Mesodermal cell (in vitro differentiated cells): ENCODE measurements at regions not wholly inside any gene's neighbourhood (a gene's known extent, or its start where the extent isn't known, plus 50 kb on each side); places are given as distances from the start of the nearest gene placed in this dataset.

Source experiments
- H3K27ac ChIP-seq: 2 replicates; pipeline ENCODE4 v1.7.0; 2013; ENCODE audit warnings: mild to moderate bottlenecking, low read depth, low read length, moderate library complexity; ENCODE audit not compliant: severe bottlenecking
- H3K36me3 ChIP-seq: 2 replicates; pipeline ENCODE4 v1.7.1; 2013; ENCODE audit warnings: mild to moderate bottlenecking, low read length, moderate library complexity; ENCODE audit not compliant: control insufficient read depth, insufficient read depth
- H3K4me1 ChIP-seq: one replicate; pipeline ENCODE4 v1.7.1; 2013; ENCODE audit warnings: mild to moderate bottlenecking, low read length; ENCODE audit not compliant: insufficient read depth, control insufficient read depth, poor library complexity, severe bottlenecking
- H3K4me3 ChIP-seq: 2 replicates; pipeline ENCODE4 v1.7.0; 2013; ENCODE audit warnings: low read length, control low read depth, mild to moderate bottlenecking; ENCODE audit not compliant: insufficient read depth, poor library complexity, severe bottlenecking; ENCODE audit errors: extremely low read depth
- H3K9me3 ChIP-seq: 2 replicates; pipeline ENCODE4 v1.7.1; 2013; ENCODE audit warnings: mild to moderate bottlenecking, low read length, moderate library complexity; ENCODE audit not compliant: control insufficient read depth
- WGBS, 2 experiments: methylation state at CpG; one replicate each; pipeline ENCODE4 v1.1.5; 2013; ENCODE audit warnings: missing lambda C conversion rate in 2 of 2; ENCODE audit not compliant: insufficient coverage in 2 of 2; 5-methylcytosine and 5-hydroxymethylcytosine counted together

- Histone ChIP-seq H3K4me1 (no peaks in the 10 kb centered on the region), H3K36me3 (no peaks in the 10 kb centered on the region), H3K4me3 (no peak overlapping the region), H3K9me3 (no peaks in the 10 kb centered on the region), H3K27ac (no peak overlapping the region)
- WGBS, 2 experiments, result no CpG with 5 or more reads among the region's 1 CpG
Measured at GRCh38 chr9:26462751-26463150, 429.9 kb downstream of the CAAP1 start.

DNA sequence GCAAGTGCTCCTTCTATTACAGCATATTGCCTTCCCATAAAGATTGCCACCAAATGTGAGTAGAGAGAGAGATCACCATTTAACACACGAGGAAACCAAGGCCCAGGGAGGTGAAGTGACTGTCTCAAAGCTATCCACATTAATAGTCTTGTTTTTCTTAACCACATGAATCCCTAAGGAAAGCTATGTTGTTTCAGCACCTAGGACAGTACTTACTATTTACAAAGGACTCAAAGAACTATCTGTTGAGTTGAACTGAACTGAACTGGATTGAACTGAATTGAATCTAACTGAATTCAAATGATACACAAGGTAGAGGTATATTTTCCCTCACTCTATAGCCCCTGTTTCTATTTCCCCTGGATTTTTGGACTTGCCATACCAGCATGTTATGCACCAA, 430.4 kb downstream of the CAAP1 start:
- H3K27ac ChIP-seq, result no peak overlapping the region
- no peaks in the 10 kb centered on the region for H3K4me1 ChIP-seq
- H3K9me3 ChIP-seq, result no peaks in the 10 kb centered on the region
- WGBS, 2 experiments, result no CpG with 5 or more reads among the region's 1 CpG
- H3K4me3 ChIP-seq, result no peak overlapping the region
- H3K36me3 ChIP-seq, result no peaks in the 10 kb centered on the region

DNA sequence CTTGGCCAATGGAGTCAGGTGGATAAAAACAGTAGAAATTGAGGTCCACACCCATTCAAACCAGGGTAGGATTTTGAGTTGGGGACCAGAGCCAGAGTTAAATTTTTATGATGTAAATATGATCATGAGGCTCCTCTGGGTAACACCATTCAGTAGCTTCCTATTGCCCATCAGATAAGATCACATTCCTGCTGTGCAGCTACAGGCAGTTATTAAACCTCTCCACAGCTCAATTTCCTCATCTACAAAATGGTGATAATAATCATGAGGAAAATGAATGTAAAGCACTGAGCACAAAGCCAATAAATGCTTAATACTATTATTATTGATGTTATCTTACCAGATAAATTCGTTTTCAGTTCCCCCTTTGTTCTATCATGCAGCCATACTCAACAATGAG, 432.0 kb downstream of the CAAP1 start:
- Histone ChIP-seq H3K4me3 (no peak overlapping the region), H3K27ac (no peak overlapping the region)

DNA sequence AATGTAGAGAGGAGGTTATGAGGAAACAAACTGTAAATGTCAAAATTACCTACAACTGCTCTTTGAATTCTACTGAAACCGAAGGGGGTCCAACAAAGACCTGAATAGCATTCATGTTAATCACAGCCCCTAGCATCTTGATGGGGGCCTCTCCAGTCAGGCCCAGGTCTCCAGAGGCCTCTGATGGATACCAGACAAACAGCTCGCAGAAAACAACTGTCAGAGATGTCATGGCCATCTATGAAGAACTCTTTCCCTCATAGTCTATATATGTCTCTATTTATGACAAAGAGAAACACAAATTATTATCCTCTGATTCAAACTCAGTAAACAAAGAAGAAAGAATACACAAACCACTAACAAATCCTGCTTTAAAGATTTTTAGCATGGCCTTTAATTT, 432.6 kb downstream of the CAAP1 start:
- Histone ChIP-seq H3K4me3 (no peak overlapping the region), H3K36me3 (no peaks in the 10 kb centered on the region), H3K27ac (no peak overlapping the region), H3K4me1 (no peaks in the 10 kb centered on the region), H3K9me3 (no peaks in the 10 kb centered on the region)
- 67% methylated on average over 1 of the region's 2 CpGs; no CpG with 5 or more reads in 1 of the 2 experiments for WGBS, 2 experiments

More for the DNA sequence above, 432.0 kb downstream of the CAAP1 start:
- Histone ChIP-seq H3K36me3 (no peaks in the 10 kb centered on the region), H3K9me3 (no peaks in the 10 kb centered on the region), H3K4me1 (no peaks in the 10 kb centered on the region)
- no CpG with 5 or more reads among the region's 1 CpG for WGBS, 2 experiments

DNA sequence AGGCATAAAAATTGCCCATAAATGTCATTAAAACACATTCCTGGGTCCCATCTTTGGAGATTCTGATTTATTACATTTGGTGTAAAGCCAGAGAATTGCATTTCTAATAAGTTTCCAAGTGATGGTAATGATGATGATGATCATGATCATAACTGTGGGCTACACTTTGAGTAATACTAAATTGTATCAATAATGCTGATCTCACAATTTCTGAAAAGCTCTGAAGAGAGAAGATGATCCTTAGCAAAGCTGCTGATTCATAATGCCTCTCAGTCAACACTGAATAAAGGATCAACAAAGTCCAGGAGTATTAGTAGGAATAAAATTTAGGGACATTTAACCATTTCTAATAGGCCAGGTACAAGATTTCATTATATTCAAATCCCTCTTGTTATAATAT, 434.5 kb downstream of the CAAP1 start:
- Histone ChIP-seq H3K27ac (no peak overlapping the region), H3K9me3 (no peaks in the 10 kb centered on the region), H3K4me1 (no peaks in the 10 kb centered on the region), H3K4me3 (no peak overlapping the region), H3K36me3 (no peaks in the 10 kb centered on the region)

- WGBS, 2 experiments, result 76 to 80% methylated on average over 2 to 3 of the region's 3 CpGs
- H3K36me3 ChIP-seq, result no peaks in the 10 kb centered on the region
- no peaks in the 10 kb centered on the region for H3K4me1 ChIP-seq
- H3K27ac ChIP-seq, result no peak overlapping the region
- H3K4me3 ChIP-seq, result no peak overlapping the region
- no peaks in the 10 kb centered on the region for H3K9me3 ChIP-seq
Measured at GRCh38 chr9:26457151-26457550, 435.5 kb downstream of the CAAP1 start.

- H3K36me3 ChIP-seq, result no peaks in the 10 kb centered on the region
- H3K4me3 ChIP-seq, result no peak overlapping the region
- 93 to 100% methylated on average over 3 of the region's 3 CpGs for WGBS, 2 experiments
- no peaks in the 10 kb centered on the region for H3K4me1 ChIP-seq
- no peaks in the 10 kb centered on the region for H3K9me3 ChIP-seq
- no peak overlapping the region for H3K27ac ChIP-seq
Measured at GRCh38 chr9:26439061-26439624, 453.5 kb downstream of the CAAP1 start.

GRCh38 chr9:26437056-26437711, 455.4 kb downstream of the CAAP1 start:
- H3K36me3 ChIP-seq, result no peaks in the 10 kb centered on the region
- no peaks in the 10 kb centered on the region for H3K9me3 ChIP-seq
- H3K4me1 ChIP-seq, result no peaks in the 10 kb centered on the region
- H3K4me3 ChIP-seq, result no peak overlapping the region
- no peak overlapping the region for H3K27ac ChIP-seq
- WGBS, 2 experiments, result no CpG with 5 or more reads among the region's 1 CpG

GRCh38 chr9:26426551-26427131, 466.0 kb downstream of the CAAP1 start:
- Histone ChIP-seq H3K27ac (no peak overlapping the region), H3K36me3 (no peaks in the 10 kb centered on the region), H3K9me3 (no peaks in the 10 kb centered on the region), H3K4me3 (no peak overlapping the region), H3K4me1 (no peaks in the 10 kb centered on the region)
- WGBS, 2 experiments, result 88% methylated on average over 10 to 14 of the region's 16 CpGs

GRCh38 chr9:26418480-26418879, 474.1 kb downstream of the CAAP1 start:
- H3K4me1 ChIP-seq, result no peaks in the 10 kb centered on the region
- H3K9me3 ChIP-seq, result no peaks in the 10 kb centered on the region
- no peak overlapping the region for H3K4me3 ChIP-seq
- 92% methylated on average over 2 of the region's 3 CpGs for WGBS, 2 experiments
- H3K36me3 ChIP-seq, result no peaks in the 10 kb centered on the region
- H3K27ac ChIP-seq, result no peak overlapping the region

- no CpG with 5 or more reads among the region's 3 CpGs for WGBS, 2 experiments
- H3K9me3 ChIP-seq, result no peaks in the 10 kb centered on the region
- H3K27ac ChIP-seq, result no peak overlapping the region
- no peaks in the 10 kb centered on the region for H3K4me1 ChIP-seq
- H3K4me3 ChIP-seq, result no peak overlapping the region
- H3K36me3 ChIP-seq, result no peaks in the 10 kb centered on the region
Measured at GRCh38 chr9:26415528-26415927, 477.1 kb downstream of the CAAP1 start.
